ENCODE measurements at regions not wholly inside any gene's neighbourhood (a gene's known extent, or its start where the extent isn't known, plus 50 kb on each side); places are given as distances from the start of the nearest gene placed in this dataset.

DNA sequence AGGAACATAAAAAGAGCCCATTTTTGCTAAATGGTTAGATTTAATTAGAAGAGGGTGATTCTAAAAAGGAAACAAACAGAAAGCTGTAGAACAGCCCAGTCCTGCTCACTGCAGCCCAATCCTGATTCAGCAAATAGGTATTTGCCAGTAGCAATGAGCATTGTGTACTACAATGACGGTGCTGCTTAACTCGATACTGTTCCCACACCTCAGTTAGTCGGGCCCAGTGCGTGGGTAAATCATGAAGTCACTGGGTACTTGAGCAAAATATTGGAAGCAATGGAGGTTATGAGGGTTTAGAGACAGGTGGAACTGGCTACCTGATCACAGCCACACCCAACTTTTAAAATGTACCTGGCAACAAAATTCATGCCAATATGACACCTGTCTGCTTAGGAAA, 101.5 kb upstream of the ADGRL2 start:
- no peak overlapping the region for H3K4me2 ChIP-seq (ENCODE audit: low read length)

DNA sequence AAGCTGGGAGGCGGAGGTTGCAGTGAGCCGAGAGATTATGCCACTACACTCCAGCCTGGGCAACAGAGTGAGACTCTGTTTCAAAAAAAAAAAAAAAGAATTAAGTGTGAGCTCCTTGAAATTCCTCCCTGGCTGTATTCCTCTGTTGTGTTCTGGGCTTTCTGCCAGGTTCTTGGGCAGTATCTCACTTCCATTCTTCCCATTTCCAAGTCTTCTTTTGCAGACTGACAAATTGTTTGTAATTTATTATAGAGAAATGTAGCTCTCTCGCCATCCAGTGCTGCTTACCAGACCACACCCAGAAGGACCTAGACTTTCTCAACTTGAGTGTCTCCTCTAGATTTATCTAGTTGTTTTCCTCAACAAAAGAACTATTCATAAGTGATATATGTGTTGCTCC, 105.0 kb upstream of the ADGRL2 start:
- TF ChIP-seq, protein P1, sequence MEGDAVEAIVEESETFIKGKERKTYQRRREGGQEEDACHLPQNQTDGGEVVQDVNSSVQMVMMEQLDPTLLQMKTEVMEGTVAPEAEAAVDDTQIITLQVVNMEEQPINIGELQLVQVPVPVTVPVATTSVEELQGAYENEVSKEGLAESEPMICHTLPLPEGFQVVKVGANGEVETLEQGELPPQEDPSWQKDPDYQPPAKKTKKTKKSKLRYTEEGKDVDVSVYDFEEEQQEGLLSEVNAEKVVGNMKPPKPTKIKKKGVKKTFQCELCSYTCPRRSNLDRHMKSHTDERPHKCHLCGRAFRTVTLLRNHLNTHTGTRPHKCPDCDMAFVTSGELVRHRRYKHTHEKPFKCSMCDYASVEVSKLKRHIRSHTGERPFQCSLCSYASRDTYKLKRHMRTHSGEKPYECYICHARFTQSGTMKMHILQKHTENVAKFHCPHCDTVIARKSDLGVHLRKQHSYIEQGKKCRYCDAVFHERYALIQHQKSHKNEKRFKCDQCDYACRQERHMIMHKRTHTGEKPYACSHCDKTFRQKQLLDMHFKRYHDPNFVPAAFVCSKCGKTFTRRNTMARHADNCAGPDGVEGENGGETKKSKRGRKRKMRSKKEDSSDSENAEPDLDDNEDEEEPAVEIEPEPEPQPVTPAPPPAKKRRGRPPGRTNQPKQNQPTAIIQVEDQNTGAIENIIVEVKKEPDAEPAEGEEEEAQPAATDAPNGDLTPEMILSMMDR (IDR thresholded peaks at IDR 0.05; ENCODE audit: poor library complexity, severe bottlenecking) = no peak
- TF ChIP-seq RAD21 (conservative IDR thresholded peaks at IDR 0.05) = no peak
- TF ChIP-seq EZH2 (IDR thresholded peaks at IDR 0.05; ENCODE audit: borderline replicate concordance, insufficient read depth, low read length, poor library complexity, severe bottlenecking) = no peak
- no peak for TF ChIP-seq EP300 (conservative IDR thresholded peaks at IDR 0.05; ENCODE audit: poor library complexity, severe bottlenecking)
- no peak for TF ChIP-seq TAF1 (IDR thresholded peaks at IDR 0.05; ENCODE audit: low read depth)
- TF ChIP-seq MXI1 (conservative IDR thresholded peaks at IDR 0.05; ENCODE audit: poor library complexity, severe bottlenecking) = no peak
- TF ChIP-seq POLR2AphosphoS5 (IDR thresholded peaks at IDR 0.05) = no peak
- no peak for TF ChIP-seq SMC3 (conservative IDR thresholded peaks at IDR 0.05; ENCODE audit: poor library complexity)
- TF ChIP-seq, protein P2, sequence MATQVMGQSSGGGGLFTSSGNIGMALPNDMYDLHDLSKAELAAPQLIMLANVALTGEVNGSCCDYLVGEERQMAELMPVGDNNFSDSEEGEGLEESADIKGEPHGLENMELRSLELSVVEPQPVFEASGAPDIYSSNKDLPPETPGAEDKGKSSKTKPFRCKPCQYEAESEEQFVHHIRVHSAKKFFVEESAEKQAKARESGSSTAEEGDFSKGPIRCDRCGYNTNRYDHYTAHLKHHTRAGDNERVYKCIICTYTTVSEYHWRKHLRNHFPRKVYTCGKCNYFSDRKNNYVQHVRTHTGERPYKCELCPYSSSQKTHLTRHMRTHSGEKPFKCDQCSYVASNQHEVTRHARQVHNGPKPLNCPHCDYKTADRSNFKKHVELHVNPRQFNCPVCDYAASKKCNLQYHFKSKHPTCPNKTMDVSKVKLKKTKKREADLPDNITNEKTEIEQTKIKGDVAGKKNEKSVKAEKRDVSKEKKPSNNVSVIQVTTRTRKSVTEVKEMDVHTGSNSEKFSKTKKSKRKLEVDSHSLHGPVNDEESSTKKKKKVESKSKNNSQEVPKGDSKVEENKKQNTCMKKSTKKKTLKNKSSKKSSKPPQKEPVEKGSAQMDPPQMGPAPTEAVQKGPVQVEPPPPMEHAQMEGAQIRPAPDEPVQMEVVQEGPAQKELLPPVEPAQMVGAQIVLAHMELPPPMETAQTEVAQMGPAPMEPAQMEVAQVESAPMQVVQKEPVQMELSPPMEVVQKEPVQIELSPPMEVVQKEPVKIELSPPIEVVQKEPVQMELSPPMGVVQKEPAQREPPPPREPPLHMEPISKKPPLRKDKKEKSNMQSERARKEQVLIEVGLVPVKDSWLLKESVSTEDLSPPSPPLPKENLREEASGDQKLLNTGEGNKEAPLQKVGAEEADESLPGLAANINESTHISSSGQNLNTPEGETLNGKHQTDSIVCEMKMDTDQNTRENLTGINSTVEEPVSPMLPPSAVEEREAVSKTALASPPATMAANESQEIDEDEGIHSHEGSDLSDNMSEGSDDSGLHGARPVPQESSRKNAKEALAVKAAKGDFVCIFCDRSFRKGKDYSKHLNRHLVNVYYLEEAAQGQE (IDR thresholded peaks at IDR 0.05; ENCODE audit: borderline replicate concordance) = no peak
- H3K36me3 ChIP-seq (ENCODE audit: insufficient read depth, low read length) = no peaks in the 10 kb centered on the region
- H3K79me2 ChIP-seq (replicated peaks; ENCODE audit: insufficient read depth, low read length) = no peaks in the 10 kb centered on the region
- H3K9me2 ChIP-seq (ENCODE audit: insufficient read depth, low read length) = no peaks in the 10 kb centered on the region
- no peaks in the 10 kb centered on the region for H3F3A ChIP-seq (ENCODE audit: insufficient read depth, low read length, poor library complexity, severe bottlenecking)
- H3K27ac ChIP-seq (ENCODE audit: low read length) = no peak overlapping the region
- no peaks in the 10 kb centered on the region for H3K27me3 ChIP-seq (ENCODE audit: insufficient read depth, low read depth, low read length)
- no peak overlapping the region for H3K4me2 ChIP-seq (ENCODE audit: low read length)
- no peaks in the 10 kb centered on the region for H3K9me3 ChIP-seq (ENCODE audit: low read length)
- no peak overlapping the region for H3K9ac ChIP-seq (ENCODE audit: low read length)
- no peak overlapping the region for H3K4me3 ChIP-seq (ENCODE audit: low read length)
- no peaks in the 10 kb centered on the region for H4K20me1 ChIP-seq (ENCODE audit: insufficient read depth)
- H2AFZ ChIP-seq (ENCODE audit: low read depth, low read length) = no peak overlapping the region

More for the DNA sequence above, 101.5 kb upstream of the ADGRL2 start:
- TF ChIP-seq TAF1 (IDR thresholded peaks at IDR 0.05; ENCODE audit: low read depth) (no peak), MXI1 (conservative IDR thresholded peaks at IDR 0.05; ENCODE audit: poor library complexity, severe bottlenecking) (no peak), SMC3 (conservative IDR thresholded peaks at IDR 0.05; ENCODE audit: poor library complexity) (no peak), POLR2AphosphoS5 (IDR thresholded peaks at IDR 0.05) (no peak), RAD21 (conservative IDR thresholded peaks at IDR 0.05) (no peak), EZH2 (IDR thresholded peaks at IDR 0.05; ENCODE audit: borderline replicate concordance, insufficient read depth, low read length, poor library complexity, severe bottlenecking) (no peak), EP300 (conservative IDR thresholded peaks at IDR 0.05; ENCODE audit: poor library complexity, severe bottlenecking) (no peak)
- TF ChIP-seq, protein P2 (IDR thresholded peaks at IDR 0.05; ENCODE audit: borderline replicate concordance) = no peak
- TF ChIP-seq, protein P1 (IDR thresholded peaks at IDR 0.05; ENCODE audit: poor library complexity, severe bottlenecking) = no peak
- H3K4me3 ChIP-seq (ENCODE audit: low read length) = no peak overlapping the region
- no peak overlapping the region for H3K27ac ChIP-seq (ENCODE audit: low read length)
- H3K9me2 ChIP-seq (ENCODE audit: insufficient read depth, low read length) = no peaks in the 10 kb centered on the region
- no peaks in the 10 kb centered on the region for H3K27me3 ChIP-seq (ENCODE audit: insufficient read depth, low read depth, low read length)
- no peak overlapping the region for H3K9ac ChIP-seq (ENCODE audit: low read length)
- no peaks in the 10 kb centered on the region for H3K36me3 ChIP-seq (ENCODE audit: insufficient read depth, low read length)
- no peaks in the 10 kb centered on the region for H4K20me1 ChIP-seq (ENCODE audit: insufficient read depth)
- no peaks in the 10 kb centered on the region for H3F3A ChIP-seq (ENCODE audit: insufficient read depth, low read length, poor library complexity, severe bottlenecking)
- H3K9me3 ChIP-seq (ENCODE audit: low read length) = no peaks in the 10 kb centered on the region
- H3K79me2 ChIP-seq (replicated peaks; ENCODE audit: insufficient read depth, low read length) = no peaks in the 10 kb centered on the region
- H2AFZ ChIP-seq (ENCODE audit: low read depth, low read length) = no peak overlapping the region

Measured in neural cell (in vitro differentiated cells).